ENCODE measurements at regions not wholly inside any gene's neighbourhood (a gene's known extent, or its start where the extent isn't known, plus 50 kb on each side); places are given as distances from the start of the nearest gene placed in this dataset.
"Not testable (repeated sequence)": the region's sequence is repeated elsewhere in the genome, so short reads cannot be mapped to it uniquely, and the experiment has no call there.

- Histone ChIP-seq H3K36me3 (no peaks in the 10 kb centered on the region), H3K27ac (no peak overlapping the region), H3K4me1 (no peaks in the 10 kb centered on the region), H3K4me3 (no peak overlapping the region), H3K9me3 (no peaks in the 10 kb centered on the region), H3K27me3 (no peaks in the 10 kb centered on the region)
- DNase-seq (ENCODE audit: low spot score in 2 of 2) = no peak
- 56% methylated on average over 3 of the region's 3 CpGs for WGBS
- no peak for TF ChIP-seq POLR2A (IDR thresholded peaks at IDR 0.05)
- TF ChIP-seq POLR2AphosphoS5 (IDR thresholded peaks at IDR 0.05) = no peak
- TF ChIP-seq CTCF (IDR thresholded peaks at IDR 0.05) = no peak
- TF ChIP-seq EP300 (IDR thresholded peaks at IDR 0.05) = no peak
Observed at GRCh38 chr4:169840554-169840953, 82.8 kb upstream of the HPF1 start.

DNA sequence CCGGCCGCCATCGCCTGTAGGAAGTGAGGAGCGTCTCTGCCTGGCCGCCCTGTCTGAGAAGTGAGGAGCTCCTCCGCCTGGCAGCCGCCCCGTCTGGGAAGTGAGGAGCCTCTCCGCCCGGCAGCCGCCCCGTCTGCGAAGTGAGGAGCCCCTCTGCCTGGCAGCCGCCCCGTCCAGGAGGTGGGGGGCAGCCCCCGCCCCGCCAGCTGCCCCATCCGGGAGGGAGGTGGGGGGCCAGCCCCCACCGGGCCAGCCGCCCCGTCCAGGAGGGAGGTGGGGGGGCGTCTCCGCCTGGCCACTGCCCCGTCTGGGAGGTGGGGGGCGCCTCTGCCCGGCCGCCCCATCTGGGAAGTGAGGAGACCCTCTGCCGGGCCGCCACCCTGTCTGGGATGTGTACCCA is 70.6 kb upstream of the HPF1 start:
- 88% methylated on average over 17 of the region's 29 CpGs for WGBS
- H3K4me3 ChIP-seq; H3K27ac ChIP-seq; DNase-seq (ENCODE audit: low spot score in 2 of 2); H3K27me3 ChIP-seq; H3K36me3 ChIP-seq; H3K4me1 ChIP-seq; H3K9me3 ChIP-seq: not testable (repeated sequence)

DNA sequence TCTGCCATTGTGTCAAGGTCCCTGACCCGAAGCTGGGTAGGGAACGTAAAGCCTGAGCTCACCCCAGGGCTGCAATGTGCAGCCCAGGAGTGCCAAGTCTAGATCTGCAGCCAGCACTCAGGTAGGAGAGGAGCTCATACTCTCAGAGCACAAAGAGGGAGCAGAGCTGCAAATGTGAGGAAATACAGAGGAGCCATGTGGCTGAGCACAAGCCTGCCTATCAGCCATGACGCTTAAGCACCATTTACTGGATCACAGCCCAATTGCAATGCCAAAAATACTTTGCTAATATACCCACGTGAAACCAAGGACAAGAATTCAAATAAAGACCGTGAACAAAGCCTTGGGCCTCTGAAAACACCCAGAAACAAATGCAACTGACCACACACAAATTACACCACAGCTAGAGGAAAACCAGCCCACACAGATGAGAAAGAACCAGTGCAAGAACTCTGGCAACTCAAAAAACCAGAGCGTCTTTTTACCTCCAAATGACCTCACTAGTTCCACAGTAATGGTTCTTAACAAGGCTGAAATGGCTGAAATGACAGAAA is 69.0 kb upstream of the HPF1 start:
- Histone ChIP-seq H3K9me3 (no peaks in the 10 kb centered on the region), H3K36me3 (no peaks in the 10 kb centered on the region), H3K4me3 (no peak overlapping the region), H3K27me3 (no peaks in the 10 kb centered on the region), H3K27ac (no peak overlapping the region), H3K4me1 (no peaks in the 10 kb centered on the region)
- WGBS = 55% methylated on average over 6 of the region's 6 CpGs
- DNase-seq (ENCODE audit: low spot score in 2 of 2) = no peak
- TF ChIP-seq CTCF (IDR thresholded peaks at IDR 0.05) = no peak
- TF ChIP-seq POLR2AphosphoS5 (IDR thresholded peaks at IDR 0.05) = no peak
- TF ChIP-seq POLR2A (IDR thresholded peaks at IDR 0.05) = no peak
- no peak for TF ChIP-seq EP300 (IDR thresholded peaks at IDR 0.05)

DNA sequence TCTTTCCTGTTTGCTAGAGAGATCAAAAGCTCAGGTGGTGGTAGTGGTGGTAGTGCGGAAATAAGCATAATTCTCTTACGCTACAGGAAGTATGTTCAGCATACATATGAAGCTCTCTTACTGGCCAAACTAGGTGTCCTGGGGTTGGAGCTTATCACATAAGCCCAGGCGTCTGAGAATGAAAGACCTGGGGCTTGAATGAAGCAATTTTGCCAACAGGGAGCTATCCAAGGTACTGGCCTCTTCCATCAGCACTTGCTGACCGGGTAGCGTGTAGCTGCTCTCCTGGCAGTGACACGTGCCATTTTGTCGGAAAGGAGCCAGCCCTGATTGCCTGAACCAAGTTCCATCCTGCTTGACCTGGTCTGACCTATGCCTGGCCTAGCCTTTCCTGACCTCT is 65.9 kb upstream of the HPF1 start:
- no peak for TF ChIP-seq POLR2AphosphoS5 (IDR thresholded peaks at IDR 0.05)
- TF ChIP-seq POLR2A (IDR thresholded peaks at IDR 0.05) = no peak
- TF ChIP-seq EP300 (IDR thresholded peaks at IDR 0.05) = no peak
- H3K36me3 ChIP-seq = no peaks in the 10 kb centered on the region
- no peaks in the 10 kb centered on the region for H3K27me3 ChIP-seq
- H3K27ac ChIP-seq = no peak overlapping the region
- no peak for DNase-seq (ENCODE audit: low spot score in 2 of 2)
- no peaks in the 10 kb centered on the region for H3K9me3 ChIP-seq
- H3K4me3 ChIP-seq = no peak overlapping the region
- no peaks in the 10 kb centered on the region for H3K4me1 ChIP-seq
- WGBS = 32% methylated on average over 6 of the region's 7 CpGs

GRCh38 chr4:169821402-169821801 is 63.7 kb upstream of the HPF1 start:
- H3K36me3 ChIP-seq = no peaks in the 10 kb centered on the region
- H3K27ac ChIP-seq = no peak overlapping the region
- no peak overlapping the region for H3K4me3 ChIP-seq
- no peak for TF ChIP-seq EP300 (IDR thresholded peaks at IDR 0.05)
- TF ChIP-seq CTCF (IDR thresholded peaks at IDR 0.05) = no peak
- no peak for TF ChIP-seq POLR2A (IDR thresholded peaks at IDR 0.05)
- TF ChIP-seq POLR2AphosphoS5 (IDR thresholded peaks at IDR 0.05) = no peak
- H3K9me3 ChIP-seq = no peaks in the 10 kb centered on the region
- H3K27me3 ChIP-seq = no peaks in the 10 kb centered on the region
- H3K4me1 ChIP-seq = no peaks in the 10 kb centered on the region
- no peak for DNase-seq (ENCODE audit: low spot score in 2 of 2)

- WGBS = 53% methylated on average over 6 of the region's 6 CpGs
Observed at GRCh38 chr4:169818063-169818679, 60.4 kb upstream of the HPF1 start.

More at GRCh38 chr4:169818063-169818679, 60.4 kb upstream of the HPF1 start:
- no peak for TF ChIP-seq POLR2AphosphoS5 (IDR thresholded peaks at IDR 0.05)
- no peak for TF ChIP-seq POLR2A (IDR thresholded peaks at IDR 0.05)
- no peak for TF ChIP-seq EP300 (IDR thresholded peaks at IDR 0.05)
- no peak for TF ChIP-seq CTCF (IDR thresholded peaks at IDR 0.05)
- no peak overlapping the region for H3K27ac ChIP-seq
- DNase-seq (ENCODE audit: low spot score in 2 of 2) = no peak
- H3K36me3 ChIP-seq = no peaks in the 10 kb centered on the region
- no peaks in the 10 kb centered on the region for H3K9me3 ChIP-seq
- no peaks in the 10 kb centered on the region for H3K4me1 ChIP-seq
- no peak overlapping the region for H3K4me3 ChIP-seq
- no peaks in the 10 kb centered on the region for H3K27me3 ChIP-seq

All from suprapubic skin (tissue), 4 donors.